ENCODE measurements at regions not wholly inside any gene's neighbourhood (a gene's known extent, or its start where the extent isn't known, plus 50 kb on each side); places are given as distances from the start of the nearest gene placed in this dataset.
"Not testable (repeated sequence)": the region's sequence is repeated elsewhere in the genome, so short reads cannot be mapped to it uniquely, and the experiment has no call there.

GRCh38 chr1:30660241-30660640, 63.1 kb downstream of the MATN1 start:
- DNase-seq: no peak

GRCh38 chr1:30659702-30660101, 63.7 kb downstream of the MATN1 start:
- DNase-seq: no peak

GRCh38 chr1:30658375-30658774, 65.0 kb downstream of the MATN1 start:
- not testable (repeated sequence) for DNase-seq

- DNase-seq: no peak
Measured at GRCh38 chr1:30658014-30658336, 65.4 kb downstream of the MATN1 start.

GRCh38 chr1:30657131-30658013, 66.0 kb downstream of the MATN1 start:
- DNase-seq: no peak

- DNase-seq: no peak
Measured at GRCh38 chr1:30656171-30656940, 67.0 kb downstream of the MATN1 start.

GRCh38 chr1:30655672-30656071, 67.7 kb downstream of the MATN1 start:
- no peak for DNase-seq

GRCh38 chr1:30654188-30654587, 69.2 kb downstream of the MATN1 start:
- no peak for DNase-seq

- DNase-seq: no peak
Measured at GRCh38 chr1:30652152-30652841, 71.1 kb downstream of the MATN1 start.

- not testable (repeated sequence) for DNase-seq
Measured at GRCh38 chr1:30651395-30651794, 72.0 kb downstream of the MATN1 start.

- no peak for DNase-seq
Measured at GRCh38 chr1:30650968-30651320, 72.4 kb downstream of the MATN1 start.

- DNase-seq: no peak
Measured at GRCh38 chr1:30650038-30650967, 73.1 kb downstream of the MATN1 start.

- no peak for DNase-seq
Measured at GRCh38 chr1:30649321-30649991, 73.9 kb downstream of the MATN1 start.

GRCh38 chr1:30648408-30649000, 74.9 kb downstream of the MATN1 start:
- DNase-seq: no peak

- DNase-seq: no peak
Measured at GRCh38 chr1:30645807-30646206, 77.6 kb downstream of the MATN1 start.

GRCh38 chr1:30642391-30643120, 80.8 kb downstream of the MATN1 start:
- no peak for DNase-seq

- no peak for DNase-seq
Measured at GRCh38 chr1:30641572-30642353, 81.6 kb downstream of the MATN1 start.

- no peak for DNase-seq
Measured at GRCh38 chr1:30639881-30640452, 83.4 kb downstream of the MATN1 start.

- no peak for DNase-seq
Measured at GRCh38 chr1:30638811-30639210, 84.6 kb downstream of the MATN1 start.

- DNase-seq: no peak
Measured at GRCh38 chr1:30638086-30638485, 85.3 kb downstream of the MATN1 start.

All from CD4-positive, alpha-beta T cell treated with Interleukin-17A for 1 hour (primary cell).